ACC112 (cell line): ENCODE measurements at regions not wholly inside any gene's neighbourhood (a gene's known extent, or its start where the extent isn't known, plus 50 kb on each side); places are given as distances from the start of the nearest gene placed in this dataset.
"Not testable (repeated sequence)": the region's sequence is repeated elsewhere in the genome, so short reads cannot be mapped to it uniquely, and the experiment has no call there.

Experiments
- H2AFZ ChIP-seq: fragments of 200-600 bp; sonication (generic); one replicate; pipeline ENCODE4 v1.6.0; 2017; ENCODE audit warnings: antibody characterized with exemption, low read length; ENCODE audit not compliant: unreplicated experiment
- H3K27ac ChIP-seq: fragments of 200-600 bp; sonication (generic); 2 replicates; pipeline ENCODE4 v1.5.1; 2014; ENCODE audit warnings: low read depth, mild to moderate bottlenecking, antibody characterized with exemption, low read length, moderate library complexity
- H3K27me3 ChIP-seq: fragments of 200-600 bp; sonication (generic); 2 replicates; pipeline ENCODE4 v1.6.1; 2014; ENCODE audit warnings: mild to moderate bottlenecking, antibody characterized with exemption, low read length, moderate library complexity, mixed read lengths; ENCODE audit not compliant: insufficient read depth
- H3K36me3 ChIP-seq: fragments of 200-600 bp; sonication (generic); 2 replicates; pipeline ENCODE4 v1.6.1; 2016; ENCODE audit warnings: mild to moderate bottlenecking, antibody characterized with exemption, low read length, moderate library complexity, mixed read lengths; ENCODE audit not compliant: insufficient read depth
- H3K4me1 ChIP-seq: fragments of 200-600 bp; sonication (generic); one replicate; pipeline ENCODE4 v1.6.1; 2016; ENCODE audit warnings: low read length, mixed read lengths; ENCODE audit not compliant: insufficient read depth, unreplicated experiment, control insufficient read depth
- H3K4me3 ChIP-seq: fragments of 200-600 bp; sonication (generic); 2 replicates; pipeline ENCODE4 v1.5.1; 2014; ENCODE audit warnings: mild to moderate bottlenecking, low read depth, low read length
- H3K79me2 ChIP-seq: fragments of 200-600 bp; sonication (generic); one replicate; pipeline ENCODE4 v1.6.0; 2016; ENCODE audit warnings: low read length; ENCODE audit not compliant: control insufficient read depth, unreplicated experiment, insufficient read depth

- H3K4me1 ChIP-seq = no peaks in the 10 kb centered on the region
- H3K36me3 ChIP-seq = no peaks in the 10 kb centered on the region
- H3K4me3 ChIP-seq = no peak overlapping the region
- no peaks in the 10 kb centered on the region for H3K79me2 ChIP-seq
- no peak overlapping the region for H3K27ac ChIP-seq
- no peak overlapping the region for H2AFZ ChIP-seq
- H3K27me3 ChIP-seq = no peaks in the 10 kb centered on the region
Observed at GRCh38 chr2:16184945-16185660, 244.8 kb downstream of the MYCN start.

GRCh38 chr2:16184341-16184890 lies 244.1 kb downstream of the MYCN start:
- no peak overlapping the region for H3K4me3 ChIP-seq
- H3K4me1 ChIP-seq = no peaks in the 10 kb centered on the region
- H3K27ac ChIP-seq = no peak overlapping the region
- H3K36me3 ChIP-seq = no peaks in the 10 kb centered on the region
- H3K27me3 ChIP-seq = no peaks in the 10 kb centered on the region
- no peak overlapping the region for H2AFZ ChIP-seq
- H3K79me2 ChIP-seq = no peaks in the 10 kb centered on the region

GRCh38 chr2:16183345-16183744 lies 243.0 kb downstream of the MYCN start:
- H3K27ac ChIP-seq = no peak overlapping the region
- H3K79me2 ChIP-seq = no peaks in the 10 kb centered on the region
- no peaks in the 10 kb centered on the region for H3K36me3 ChIP-seq
- no peaks in the 10 kb centered on the region for H3K4me1 ChIP-seq
- no peaks in the 10 kb centered on the region for H3K27me3 ChIP-seq
- no peak overlapping the region for H2AFZ ChIP-seq
- H3K4me3 ChIP-seq = no peak overlapping the region

- Histone ChIP-seq H2AFZ (no peak overlapping the region), H3K4me1 (no peaks in the 10 kb centered on the region), H3K27me3 (no peaks in the 10 kb centered on the region), H3K36me3 (no peaks in the 10 kb centered on the region), H3K79me2 (no peaks in the 10 kb centered on the region), H3K27ac (no peak overlapping the region), H3K4me3 (no peak overlapping the region)
Observed at GRCh38 chr2:16182841-16183240, 242.5 kb downstream of the MYCN start.

- not testable (repeated sequence) for H2AFZ ChIP-seq, H3K27me3 ChIP-seq, H3K36me3 ChIP-seq, H3K4me1 ChIP-seq, H3K27ac ChIP-seq, H3K4me3 ChIP-seq, H3K79me2 ChIP-seq
Observed at GRCh38 chr2:16182311-16182815, 242.0 kb downstream of the MYCN start.

GRCh38 chr2:16181741-16182090 lies 241.4 kb downstream of the MYCN start:
- Histone ChIP-seq H3K79me2 (no peaks in the 10 kb centered on the region), H3K4me1 (no peaks in the 10 kb centered on the region), H3K27ac (no peak overlapping the region), H3K27me3 (no peaks in the 10 kb centered on the region), H2AFZ (no peak overlapping the region), H3K36me3 (no peaks in the 10 kb centered on the region), H3K4me3 (no peak overlapping the region)

GRCh38 chr2:16181062-16181740 lies 240.9 kb downstream of the MYCN start:
- no peak overlapping the region for H3K4me3 ChIP-seq
- H3K79me2 ChIP-seq = no peaks in the 10 kb centered on the region
- no peaks in the 10 kb centered on the region for H3K4me1 ChIP-seq
- H3K27me3 ChIP-seq = no peaks in the 10 kb centered on the region
- H3K27ac ChIP-seq = no peak overlapping the region
- H2AFZ ChIP-seq = no peak overlapping the region
- no peaks in the 10 kb centered on the region for H3K36me3 ChIP-seq

- Histone ChIP-seq H2AFZ (no peak overlapping the region), H3K4me3 (no peak overlapping the region), H3K79me2 (no peaks in the 10 kb centered on the region), H3K36me3 (no peaks in the 10 kb centered on the region), H3K27ac (no peak overlapping the region), H3K4me1 (no peaks in the 10 kb centered on the region), H3K27me3 (no peaks in the 10 kb centered on the region)
Observed at GRCh38 chr2:16180631-16181030, 240.3 kb downstream of the MYCN start.

GRCh38 chr2:16179701-16180416 lies 239.5 kb downstream of the MYCN start:
- Histone ChIP-seq H3K36me3 (no peaks in the 10 kb centered on the region), H3K79me2 (no peaks in the 10 kb centered on the region), H3K27me3 (no peaks in the 10 kb centered on the region), H2AFZ (no peak overlapping the region), H3K4me1 (no peaks in the 10 kb centered on the region), H3K27ac (no peak overlapping the region), H3K4me3 (no peak overlapping the region)

- no peaks in the 10 kb centered on the region for H3K79me2 ChIP-seq
- H3K27me3 ChIP-seq = no peaks in the 10 kb centered on the region
- H2AFZ ChIP-seq = no peak overlapping the region
- no peak overlapping the region for H3K4me3 ChIP-seq
- H3K4me1 ChIP-seq = no peaks in the 10 kb centered on the region
- H3K27ac ChIP-seq = no peak overlapping the region
- H3K36me3 ChIP-seq = no peaks in the 10 kb centered on the region
Observed at GRCh38 chr2:16178551-16179130, 238.3 kb downstream of the MYCN start.
